ENCODE measurements at regions not wholly inside any gene's neighbourhood (a gene's known extent, or its start where the extent isn't known, plus 50 kb on each side); places are given as distances from the start of the nearest gene placed in this dataset.

DNA sequence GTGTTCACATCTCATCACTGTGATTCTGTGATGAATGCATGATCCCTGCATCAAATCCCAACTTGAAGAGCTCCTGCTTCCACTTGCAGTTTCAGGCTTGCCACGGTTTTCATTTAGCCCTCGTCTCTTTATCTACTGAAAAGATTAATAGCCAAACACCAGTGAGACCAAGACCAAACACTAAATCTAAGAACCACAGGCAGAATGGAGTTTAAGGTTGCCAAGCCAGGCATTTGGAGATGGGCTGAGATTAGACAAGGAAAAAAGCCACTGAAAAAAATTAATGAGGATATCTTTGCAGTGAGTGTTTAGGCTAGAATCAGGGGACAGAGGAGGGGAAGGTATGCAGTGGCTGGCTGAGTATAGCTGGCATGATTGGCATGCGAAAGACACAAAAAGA lies 227.2 kb upstream of the BLID start (continued):
- TF ChIP-seq CHD7 (IDR thresholded peaks at IDR 0.05; ENCODE audit: insufficient replicate concordance, low read length), result no peak
- no peak for TF ChIP-seq TCF12 (IDR thresholded peaks at IDR 0.05; ENCODE audit: low read depth, low read length)
- no peak for TF ChIP-seq PHF8 (conservative IDR thresholded peaks at IDR 0.05; ENCODE audit: low read depth, low read length)
- TF ChIP-seq POLR2AphosphoS5 (IDR thresholded peaks at IDR 0.05; ENCODE audit: low read depth, low read length), result no peak
- TF ChIP-seq JUN (IDR thresholded peaks at IDR 0.05; ENCODE audit: low read depth, low read length), result no peak

Data from H1 (cell line).